ENCODE measurements at regions not wholly inside any gene's neighbourhood (a gene's known extent, or its start where the extent isn't known, plus 50 kb on each side); places are given as distances from the start of the nearest gene placed in this dataset.
A peak's percentile ranks its signal among the peaks of the same experiment; 100 is the strongest.

DNA sequence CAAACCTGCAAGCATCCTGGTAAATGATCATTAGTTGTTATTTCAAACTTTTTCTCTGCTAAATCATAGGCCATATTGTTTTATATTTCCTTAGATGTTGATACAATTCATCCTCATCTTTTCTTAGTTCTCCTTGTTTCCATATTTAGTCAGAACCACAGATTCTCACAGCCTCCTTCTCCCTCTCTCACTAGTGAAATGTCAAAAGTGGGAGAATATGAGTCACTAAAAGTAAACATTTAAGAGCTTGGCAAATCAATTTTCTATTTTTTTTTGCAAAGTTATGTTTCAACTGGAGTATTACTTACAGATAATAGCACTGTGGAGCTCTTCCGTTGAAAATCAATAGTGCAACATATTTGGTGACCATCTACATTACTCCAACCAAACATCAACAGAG is 308.8 kb downstream of the COL11A1 start:
- Histone ChIP-seq H2AK9ac (replicated peaks; ENCODE audit: low read depth, low read length, poor library complexity) (no peak overlapping the region), H2AFZ (replicated peaks; ENCODE audit: low read length, poor library complexity) (no peak overlapping the region), H3K56ac (ENCODE audit: extremely low read depth, insufficient read depth, low read length) (no peak overlapping the region), H4K91ac (ENCODE audit: insufficient read depth, low read depth, low read length) (no peak overlapping the region), H3K9ac (ENCODE audit: low read depth, low read length) (no peak overlapping the region), H3K27ac (ENCODE audit: insufficient read depth, low read length) (no peak overlapping the region), H3K18ac (ENCODE audit: low read depth, low read length) (no peak overlapping the region), H4K20me1 (ENCODE audit: insufficient read depth, low read length) (no peaks in the 10 kb centered on the region), H3K9me3 (ENCODE audit: control insufficient read depth, insufficient read depth, low read length) (no peaks in the 10 kb centered on the region), H2BK5ac (ENCODE audit: low read depth, low read length, poor library complexity, severe bottlenecking) (no peak overlapping the region), H2BK20ac (ENCODE audit: low read depth, low read length) (no peak overlapping the region), H2BK15ac (ENCODE audit: low read depth, low read length) (no peak overlapping the region), H3K36me3 (ENCODE audit: control insufficient read depth, insufficient read depth, low read length) (no peaks in the 10 kb centered on the region), H2BK120ac (ENCODE audit: low read depth, low read length) (no peak overlapping the region), H2AK5ac (ENCODE audit: low read depth, low read length) (no peak overlapping the region), H3K9me1 (ENCODE audit: insufficient read depth, low read length) (no peaks in the 10 kb centered on the region), H3K4ac (ENCODE audit: low read depth, low read length) (no peak overlapping the region), H3K4me3 (ENCODE audit: insufficient read depth, low read depth, low read length) (no peak overlapping the region), H4K5ac (ENCODE audit: low read depth, low read length) (no peak overlapping the region), H3K4me2 (ENCODE audit: low read depth, low read length) (no peak overlapping the region), H3K14ac (replicated peaks; ENCODE audit: low read depth, low read length) (no peak overlapping the region), H3K4me1 (ENCODE audit: control insufficient read depth, insufficient read depth, low read length) (no peaks in the 10 kb centered on the region; the same call in 1 of the 2 replicates), H4K8ac (ENCODE audit: low read depth in 2 of 2, low read length in 2 of 2) (no peak overlapping the region), H3K27me3 (ENCODE audit: control insufficient read depth, insufficient read depth, low read length) (no peaks in the 10 kb centered on the region), H3K79me1 (ENCODE audit: low read depth in 1 of 2, low read length in 2 of 2) (no peaks in the 10 kb centered on the region), H3K23ac (ENCODE audit: low read depth, low read length) (no peak overlapping the region)
- TF ChIP-seq FOS (IDR thresholded peaks at IDR 0.05; ENCODE audit: low read depth, low read length) (no peak), NFE2L2 (IDR thresholded peaks at IDR 0.05; ENCODE audit: low read depth, low read length) (no peak), CEBPB (IDR thresholded peaks at IDR 0.05; ENCODE audit: low read depth, low read length) (no peak), MXI1 (IDR thresholded peaks at IDR 0.05; ENCODE audit: borderline replicate concordance, low read depth, low read length) (no peak), RFX5 (IDR thresholded peaks at IDR 0.05; ENCODE audit: low read depth, low read length) (no peak), SMC3 (IDR thresholded peaks at IDR 0.05; ENCODE audit: low read depth, low read length) (no peak), MAZ (IDR thresholded peaks at IDR 0.05; ENCODE audit: borderline replicate concordance, low read depth, low read length) (no peak), MAFK (IDR thresholded peaks at IDR 0.05; ENCODE audit: low read depth, low read length) (no peak), POLR2A (IDR thresholded peaks at IDR 0.05; ENCODE audit: low read depth, low read length) (no peak)
- TF ChIP-seq, protein P1, sequence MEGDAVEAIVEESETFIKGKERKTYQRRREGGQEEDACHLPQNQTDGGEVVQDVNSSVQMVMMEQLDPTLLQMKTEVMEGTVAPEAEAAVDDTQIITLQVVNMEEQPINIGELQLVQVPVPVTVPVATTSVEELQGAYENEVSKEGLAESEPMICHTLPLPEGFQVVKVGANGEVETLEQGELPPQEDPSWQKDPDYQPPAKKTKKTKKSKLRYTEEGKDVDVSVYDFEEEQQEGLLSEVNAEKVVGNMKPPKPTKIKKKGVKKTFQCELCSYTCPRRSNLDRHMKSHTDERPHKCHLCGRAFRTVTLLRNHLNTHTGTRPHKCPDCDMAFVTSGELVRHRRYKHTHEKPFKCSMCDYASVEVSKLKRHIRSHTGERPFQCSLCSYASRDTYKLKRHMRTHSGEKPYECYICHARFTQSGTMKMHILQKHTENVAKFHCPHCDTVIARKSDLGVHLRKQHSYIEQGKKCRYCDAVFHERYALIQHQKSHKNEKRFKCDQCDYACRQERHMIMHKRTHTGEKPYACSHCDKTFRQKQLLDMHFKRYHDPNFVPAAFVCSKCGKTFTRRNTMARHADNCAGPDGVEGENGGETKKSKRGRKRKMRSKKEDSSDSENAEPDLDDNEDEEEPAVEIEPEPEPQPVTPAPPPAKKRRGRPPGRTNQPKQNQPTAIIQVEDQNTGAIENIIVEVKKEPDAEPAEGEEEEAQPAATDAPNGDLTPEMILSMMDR (conservative IDR thresholded peaks at IDR 0.05; ENCODE audit: low read depth, low read length), result no peak
- TF ChIP-seq, protein P2, sequence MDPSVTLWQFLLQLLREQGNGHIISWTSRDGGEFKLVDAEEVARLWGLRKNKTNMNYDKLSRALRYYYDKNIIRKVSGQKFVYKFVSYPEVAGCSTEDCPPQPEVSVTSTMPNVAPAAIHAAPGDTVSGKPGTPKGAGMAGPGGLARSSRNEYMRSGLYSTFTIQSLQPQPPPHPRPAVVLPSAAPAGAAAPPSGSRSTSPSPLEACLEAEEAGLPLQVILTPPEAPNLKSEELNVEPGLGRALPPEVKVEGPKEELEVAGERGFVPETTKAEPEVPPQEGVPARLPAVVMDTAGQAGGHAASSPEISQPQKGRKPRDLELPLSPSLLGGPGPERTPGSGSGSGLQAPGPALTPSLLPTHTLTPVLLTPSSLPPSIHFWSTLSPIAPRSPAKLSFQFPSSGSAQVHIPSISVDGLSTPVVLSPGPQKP (IDR thresholded peaks at IDR 0.05; ENCODE audit: borderline replicate concordance, low read depth, low read length), result no peak
- intact Hi-C loops (cut with micrococcal nuclease) (no loop called here), dilution Hi-C loops (cut with HindIII; ENCODE audit: low sequenced_read_pairs, unreplicated experiment) (no loop called here), in situ Hi-C loops (cut with MboI; ENCODE audit: low sequenced_read_pairs) (no loop called here)
- peak; percentile 59 for DNase-seq
- BruUV-seq (replicated peaks), result no TSS peak
- no peak; the same call in 1 of the 2 replicates for ATAC-seq (ENCODE audit: low read depth)
- WGBS, 2 experiments (ENCODE audit: extremely low coverage in 2 of 2, insufficient read length in 1 of 2), result no CpG with 5 or more reads among the region's 1 CpG
- CTCF ChIA-PET, result interaction anchor here (0.6 kb wide), 1 partner anchor 128 kb away, joined by 3 read pairs; no protein-coding TSS in a partner anchor
- POLR2A ChIA-PET (ENCODE audit: unreplicated experiment), result no interaction called here
